Keratinocyte (primary cell): ENCODE measurements at regions not wholly inside any gene's neighbourhood (a gene's known extent, or its start where the extent isn't known, plus 50 kb on each side); places are given as distances from the start of the nearest gene placed in this dataset.

Source experiments
- DNase-seq: peaks from one replicate; pipeline ENCODE4 v3.0.0-alpha.2; 2011; ENCODE audit warnings: low read depth, missing footprints, low spot score
- FAIRE-seq: peaks from 2 replicates; lab custom pipeline; 2011; peaks lifted over from hg19 to GRCh38; lab: Jason Lieb, UNC
- H2AFZ ChIP-seq: 2 replicates; pipeline ENCODE4 v1.6.0; 2012; ENCODE audit warnings: low read length, control low read depth, inconsistent platforms; ENCODE audit not compliant: control insufficient read depth
- H3K27ac ChIP-seq: 2 replicates; pipeline ENCODE4 v1.5.1; 2011; ENCODE audit warnings: low read length; ENCODE audit not compliant: control insufficient read depth, insufficient read depth
- H3K27me3 ChIP-seq: 3 replicates; pipeline ENCODE4 v1.6.0; 2011; ENCODE audit warnings: low read length; ENCODE audit not compliant: control insufficient read depth, insufficient read depth; ENCODE audit errors: extremely low read depth
- H3K36me3 ChIP-seq, 2 experiments: 2 replicates in 1 of 2; 3 replicates in 1 of 2; pipeline ENCODE4 v1.5.1; 2011; ENCODE audit warnings: low read length in 2 of 2, mild to moderate bottlenecking in 1 of 2; ENCODE audit not compliant: control insufficient read depth in 2 of 2, insufficient read depth in 2 of 2; ENCODE audit errors: extremely low read depth in 1 of 2
- H3K4me1 ChIP-seq: 3 replicates; pipeline ENCODE4 v1.5.1; 2011; ENCODE audit warnings: low read length; ENCODE audit not compliant: control insufficient read depth, insufficient read depth; ENCODE audit errors: extremely low read depth
- H3K4me2 ChIP-seq: 3 replicates; pipeline ENCODE4 v1.6.0; 2011; ENCODE audit warnings: low read depth, low read length; ENCODE audit not compliant: control insufficient read depth, insufficient read depth; ENCODE audit errors: extremely low read depth
- H3K4me3 ChIP-seq, 3 experiments: fragments of 200-600 bp in 1 of 3; sonication (generic) in 1 of 3; 2 replicates in 2 of 3; 3 replicates in 1 of 3; pipeline ENCODE4 v1.5.1; 2011 to 2016; ENCODE audit warnings: low read length in 3 of 3, mild to moderate bottlenecking in 3 of 3, control low read depth in 2 of 3, inconsistent platforms in 1 of 3, low read depth in 1 of 3, mixed read lengths in 1 of 3, mixed run types in 1 of 3, moderate library complexity in 1 of 3; ENCODE audit not compliant: control insufficient read depth in 2 of 3, insufficient read depth in 2 of 3; ENCODE audit errors: extremely low read depth in 1 of 3
- H3K79me2 ChIP-seq: 2 replicates; pipeline ENCODE4 v1.6.0; 2012; ENCODE audit warnings: low read length; ENCODE audit not compliant: control insufficient read depth, insufficient read depth
- H3K9ac ChIP-seq: 3 replicates; pipeline ENCODE4 v1.6.0; 2011; ENCODE audit warnings: low read length; ENCODE audit not compliant: control insufficient read depth, insufficient read depth; ENCODE audit errors: extremely low read depth
- H3K9me1 ChIP-seq: 3 replicates; pipeline ENCODE4 v1.6.0; 2011; ENCODE audit warnings: low read length; ENCODE audit not compliant: control insufficient read depth, insufficient read depth; ENCODE audit errors: extremely low read depth
- H3K9me3 ChIP-seq: 2 replicates; pipeline ENCODE4 v1.5.1; 2012; ENCODE audit warnings: low read depth, low read length; ENCODE audit not compliant: control insufficient read depth
- H4K20me1 ChIP-seq: 3 replicates; pipeline ENCODE4 v1.6.0; 2011; ENCODE audit warnings: low read length; ENCODE audit not compliant: control insufficient read depth, insufficient read depth; ENCODE audit errors: extremely low read depth
- CTCF ChIP-seq, 3 experiments: IDR thresholded peaks in 1 of 3; conservative IDR thresholded peaks in 1 of 3; optimal IDR thresholded peaks in 1 of 3; 2 replicates in 2 of 3; 3 replicates in 1 of 3; pipeline versions ENCODE3 to v1.5.1; 2011; ENCODE audit warnings: low read length in 3 of 3, mild to moderate bottlenecking in 3 of 3, moderate library complexity in 2 of 3, control low read depth in 1 of 3, inconsistent platforms in 1 of 3; ENCODE audit not compliant: insufficient read depth in 2 of 3; ENCODE audit errors: extremely low read depth in 1 of 3
- EZH2 ChIP-seq: IDR thresholded peaks from one replicate; pipeline ENCODE4 v1.6.1; 2012; ENCODE audit warnings: inconsistent platforms, mild to moderate bottlenecking, low read length, moderate library complexity
- dilution Hi-C: fragments of 300-500 bp; cut with MboI; formaldehyde crosslinking; loops from one replicate; pipeline ENCODE4 v1.7.0; 2020; ENCODE audit warnings: low sequenced_read_pairs; ENCODE audit not compliant: extremely low pct_ligation_motif_present

- no peaks in the 10 kb centered on the region for H3K36me3 ChIP-seq
These were observed 169.8 kb upstream of the GRAMD2B start for GRCh38 chr5:126253406-126253805.

GRCh38 chr5:126263591-126264184 is 159.5 kb upstream of the GRAMD2B start:
- no peak for FAIRE-seq
- Histone ChIP-seq H3K9ac (no peak overlapping the region), H3K27ac (no peak overlapping the region), H4K20me1 (no peaks in the 10 kb centered on the region), H3K4me2 (no peak overlapping the region), H3K9me1 (no peaks in the 10 kb centered on the region), H3K27me3 (no peaks in the 10 kb centered on the region), H3K9me3 (no peaks in the 10 kb centered on the region), H2AFZ (no peak overlapping the region), H3K79me2 (no peaks in the 10 kb centered on the region), H3K36me3 (no peaks in the 10 kb centered on the region), H3K4me1 (no peaks in the 10 kb centered on the region), H3K4me3 (no peak overlapping the region)
- dilution Hi-C loops: no loop called here
- no peak for TF ChIP-seq EZH2
- no peak for DNase-seq

More at GRCh38 chr5:126253406-126253805, 169.8 kb upstream of the GRAMD2B start:
- DNase-seq: no peak
- H3K9me1 ChIP-seq: no peaks in the 10 kb centered on the region
- no peaks in the 10 kb centered on the region for H4K20me1 ChIP-seq
- no peaks in the 10 kb centered on the region for H3K79me2 ChIP-seq
- no peak for FAIRE-seq
- dilution Hi-C loops: no loop called here
- no peak for TF ChIP-seq CTCF (optimal IDR thresholded peaks at IDR 0.05 in 1 of 3, IDR thresholded peaks at IDR 0.05 in 1 of 3, conservative IDR thresholded peaks at IDR 0.05 in 1 of 3; ENCODE audit: extremely low read depth in 1 of 3, insufficient read depth in 2 of 3, low read length in 3 of 3)
- no peak for TF ChIP-seq EZH2
- H3K27ac ChIP-seq: no peak overlapping the region
- no peaks in the 10 kb centered on the region for H3K27me3 ChIP-seq
- H3K9me3 ChIP-seq: no peaks in the 10 kb centered on the region
- H3K4me2 ChIP-seq: no peak overlapping the region
- H3K9ac ChIP-seq: no peak overlapping the region
- no peaks in the 10 kb centered on the region for H3K4me1 ChIP-seq
- no peak overlapping the region for H3K4me3 ChIP-seq
- no peak overlapping the region for H2AFZ ChIP-seq

GRCh38 chr5:126265917-126266316 is 157.3 kb upstream of the GRAMD2B start:
- DNase-seq: no peak
- TF ChIP-seq EZH2 (no peak), CTCF (optimal IDR thresholded peaks at IDR 0.05 in 1 of 3, IDR thresholded peaks at IDR 0.05 in 1 of 3, conservative IDR thresholded peaks at IDR 0.05 in 1 of 3; ENCODE audit: extremely low read depth in 1 of 3, insufficient read depth in 2 of 3, low read length in 3 of 3) (peak in 1 of 3 experiments; percentile 17)
- no peak overlapping the region for H3K9ac ChIP-seq
- no peak overlapping the region for H3K4me2 ChIP-seq
- H3K9me1 ChIP-seq: no peaks in the 10 kb centered on the region
- FAIRE-seq: no peak
- dilution Hi-C loops: no loop called here
- no peak overlapping the region for H3K4me3 ChIP-seq
- no peak overlapping the region for H3K27ac ChIP-seq
- no peaks in the 10 kb centered on the region for H4K20me1 ChIP-seq
- H3K4me1 ChIP-seq: no peaks in the 10 kb centered on the region
- no peaks in the 10 kb centered on the region for H3K79me2 ChIP-seq
- no peaks in the 10 kb centered on the region for H3K36me3 ChIP-seq
- no peaks in the 10 kb centered on the region for H3K9me3 ChIP-seq
- no peak overlapping the region for H2AFZ ChIP-seq
- no peaks in the 10 kb centered on the region for H3K27me3 ChIP-seq
